BE2C (cell line): ENCODE measurements at regions not wholly inside any gene's neighbourhood (a gene's known extent, or its start where the extent isn't known, plus 50 kb on each side); places are given as distances from the start of the nearest gene placed in this dataset.

ENCODE experiments used
- DNase-seq: peaks from one replicate; pipeline ENCODE4 v3.0.0-alpha.2; 2020
- H3K27me3 ChIP-seq: fragments of 250-450 bp; sonication (Bioruptor Pico); 2 replicates; pipeline ENCODE4 v1.5.1; 2020; ENCODE audit warnings: mild to moderate bottlenecking
- H3K36me3 ChIP-seq: fragments of 250-450 bp; sonication (Bioruptor Pico); 2 replicates; pipeline ENCODE4 v1.5.1; 2020; ENCODE audit warnings: mild to moderate bottlenecking
- H3K4me1 ChIP-seq: fragments of 250-450 bp; sonication (Bioruptor Pico); 2 replicates; pipeline ENCODE4 v1.5.1; 2020
- H3K4me3 ChIP-seq: 2 replicates; pipeline ENCODE4 v1.5.1; 2011; ENCODE audit warnings: low read depth, low read length
- H3K9me3 ChIP-seq: fragments of 250-450 bp; sonication (Bioruptor Pico); 2 replicates; pipeline ENCODE4 v1.5.1; 2020
- TF ChIP-seq, protein P1 (sequence below): IDR thresholded peaks from 2 replicates; pipeline ENCODE4 v1.5.1; 2012; ENCODE audit warnings: mild to moderate bottlenecking, low read depth, low read length

DNA sequence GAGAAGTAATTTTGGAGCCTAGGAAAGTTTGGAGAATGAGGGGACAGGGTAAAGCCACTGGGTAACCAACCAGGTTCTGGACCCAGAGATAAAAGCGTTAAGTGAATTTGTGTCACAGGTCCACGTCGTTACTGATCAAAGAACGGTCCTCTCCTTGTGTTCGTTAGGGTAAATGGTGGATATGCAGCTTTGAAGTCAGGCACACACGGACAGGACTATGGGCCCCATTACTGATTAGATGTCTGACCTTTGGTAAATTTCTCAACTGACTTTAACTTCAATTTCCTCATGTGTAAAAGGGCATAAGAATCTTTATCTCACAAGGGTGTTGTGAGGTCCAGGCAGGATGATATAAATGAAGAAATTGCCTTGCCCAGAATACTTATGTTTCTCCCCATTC, 76.6 kb downstream of the EMP1 start:
- DNase-seq: no peak
- H3K9me3 ChIP-seq: no peaks in the 10 kb centered on the region
- TF ChIP-seq, protein P1, sequence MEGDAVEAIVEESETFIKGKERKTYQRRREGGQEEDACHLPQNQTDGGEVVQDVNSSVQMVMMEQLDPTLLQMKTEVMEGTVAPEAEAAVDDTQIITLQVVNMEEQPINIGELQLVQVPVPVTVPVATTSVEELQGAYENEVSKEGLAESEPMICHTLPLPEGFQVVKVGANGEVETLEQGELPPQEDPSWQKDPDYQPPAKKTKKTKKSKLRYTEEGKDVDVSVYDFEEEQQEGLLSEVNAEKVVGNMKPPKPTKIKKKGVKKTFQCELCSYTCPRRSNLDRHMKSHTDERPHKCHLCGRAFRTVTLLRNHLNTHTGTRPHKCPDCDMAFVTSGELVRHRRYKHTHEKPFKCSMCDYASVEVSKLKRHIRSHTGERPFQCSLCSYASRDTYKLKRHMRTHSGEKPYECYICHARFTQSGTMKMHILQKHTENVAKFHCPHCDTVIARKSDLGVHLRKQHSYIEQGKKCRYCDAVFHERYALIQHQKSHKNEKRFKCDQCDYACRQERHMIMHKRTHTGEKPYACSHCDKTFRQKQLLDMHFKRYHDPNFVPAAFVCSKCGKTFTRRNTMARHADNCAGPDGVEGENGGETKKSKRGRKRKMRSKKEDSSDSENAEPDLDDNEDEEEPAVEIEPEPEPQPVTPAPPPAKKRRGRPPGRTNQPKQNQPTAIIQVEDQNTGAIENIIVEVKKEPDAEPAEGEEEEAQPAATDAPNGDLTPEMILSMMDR: no peak
- H3K36me3 ChIP-seq: no peaks in the 10 kb centered on the region
- H3K4me1 ChIP-seq: no peaks in the 10 kb centered on the region
- H3K27me3 ChIP-seq: peaks cover 60% of the 10 kb centered on the region
- no peak overlapping the region for H3K4me3 ChIP-seq

DNA sequence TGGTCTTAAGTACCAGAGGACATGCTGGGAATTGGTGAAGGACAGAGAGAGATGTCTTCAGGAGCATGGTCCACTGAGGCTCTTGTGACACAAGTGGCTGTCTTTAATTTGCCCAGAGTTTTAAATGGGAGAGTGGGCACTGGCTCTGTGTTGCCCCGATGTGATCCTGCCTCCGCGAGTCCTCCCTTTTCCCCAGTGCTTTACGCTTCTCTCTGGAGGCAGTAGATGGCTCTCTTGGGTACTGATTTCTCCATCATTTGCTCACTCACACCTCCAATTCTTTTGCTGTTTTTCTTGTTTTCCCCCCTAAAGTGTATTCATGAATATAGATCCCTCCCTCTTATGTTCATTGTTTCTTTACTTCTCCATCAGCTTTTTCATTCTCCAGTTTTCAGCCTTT, 74.3 kb downstream of the EMP1 start:
- H3K4me1 ChIP-seq: no peaks in the 10 kb centered on the region
- TF ChIP-seq, protein P1: no peak

More for the DNA sequence above, 74.3 kb downstream of the EMP1 start:
- DNase-seq: no peak
- H3K36me3 ChIP-seq: no peaks in the 10 kb centered on the region
- H3K27me3 ChIP-seq: peaks cover 44% of the 10 kb centered on the region
- no peak overlapping the region for H3K4me3 ChIP-seq
- H3K9me3 ChIP-seq: no peaks in the 10 kb centered on the region
